Endothelial cell of umbilical vein (primary cell): ENCODE measurements at regions not wholly inside any gene's neighbourhood (a gene's known extent, or its start where the extent isn't known, plus 50 kb on each side); places are given as distances from the start of the nearest gene placed in this dataset.

Experiments
- BruUV-seq: library from RNA; stranded (reverse); fragments of 400-500 nt; replicated peaks from 2 replicates; lab custom pipeline; 2021; lab: Mats Ljungman, UMichigan
- CTCF ChIA-PET: fragments of 300-600, 350-600 bp; sonication (Branson Sonifier 250); formaldehyde crosslinking; loops from one replicate; lab custom pipeline; 2021; ENCODE audit warnings: antibody characterized with exemption, inconsistent platforms; lab: Charles Lee
- POLR2A ChIA-PET: fragments of 300-600, 350-600 bp; sonication (Branson Sonifier 250); formaldehyde crosslinking; loops from one replicate; lab custom pipeline; 2021; ENCODE audit warnings: antibody characterized with exemption, inconsistent platforms; lab: Charles Lee
- DNase-seq: peaks from one replicate; pipeline ENCODE4 v3.0.0-alpha.2; 2011; ENCODE audit warnings: low read depth, low spot score
- FAIRE-seq: peaks from 2 replicates; lab custom pipeline; 2011; peaks lifted over from hg19 to GRCh38; lab: Jason Lieb, UNC
- H2AFZ ChIP-seq: 2 replicates; pipeline ENCODE4 v1.6.0; 2012; ENCODE audit warnings: low read depth, low read length, control low read depth, inconsistent platforms
- H3K27ac ChIP-seq: 2 replicates; pipeline ENCODE4 v1.5.1; 2011; ENCODE audit warnings: low read depth, mild to moderate bottlenecking, control low read depth, low read length, moderate library complexity; ENCODE audit not compliant: insufficient read depth
- H3K27me3 ChIP-seq, 2 experiments: 2 replicates each; pipeline versions ENCODE4 v1.6.0 to v1.6.1; 2011; ENCODE audit warnings: low read length in 2 of 2, mixed read lengths in 1 of 2; ENCODE audit not compliant: control insufficient read depth in 2 of 2, insufficient read depth in 2 of 2
- H3K36me3 ChIP-seq, 2 experiments: 2 replicates in 1 of 2; 3 replicates in 1 of 2; pipeline ENCODE4 v1.5.1; 2011; ENCODE audit warnings: low read length in 2 of 2, mild to moderate bottlenecking in 1 of 2, moderate library complexity in 1 of 2; ENCODE audit not compliant: control insufficient read depth in 2 of 2, insufficient read depth in 2 of 2; ENCODE audit errors: extremely low read depth in 1 of 2
- H3K4me1 ChIP-seq: 3 replicates; pipeline ENCODE4 v1.5.1; 2011; ENCODE audit warnings: mild to moderate bottlenecking, low read length; ENCODE audit not compliant: control insufficient read depth, insufficient read depth; ENCODE audit errors: extremely low read depth
- H3K4me2 ChIP-seq: 2 replicates; pipeline ENCODE4 v1.6.1; 2011; ENCODE audit warnings: low read length, control low read depth, mixed read lengths; ENCODE audit not compliant: insufficient read depth
- H3K4me3 ChIP-seq, 3 experiments: fragments of 200-600 bp in 1 of 3; sonication (generic), shearing (Covaris generic) in 1 of 3; replicated peaks in 1 of 3; 2 replicates each; pipeline ENCODE4 v1.5.1; 2011 to 2016; ENCODE audit warnings: control low read depth in 3 of 3, low read length in 3 of 3, mild to moderate bottlenecking in 2 of 3, inconsistent platforms in 1 of 3, low read depth in 1 of 3, moderate library complexity in 1 of 3; ENCODE audit not compliant: insufficient read depth in 1 of 3
- H3K79me2 ChIP-seq: 2 replicates; pipeline ENCODE4 v1.6.0; 2012; ENCODE audit warnings: low read length, inconsistent platforms; ENCODE audit not compliant: control insufficient read depth, insufficient read depth
- H3K9ac ChIP-seq: replicated peaks from 2 replicates; pipeline ENCODE3; 2011; ENCODE audit warnings: low read length, control low read depth; ENCODE audit not compliant: insufficient read depth; ENCODE audit errors: extremely low read depth
- H3K9me1 ChIP-seq: replicated peaks from 3 replicates; pipeline ENCODE4 v1.6.0; 2011; ENCODE audit warnings: mild to moderate bottlenecking, low read length; ENCODE audit not compliant: control insufficient read depth, insufficient read depth; ENCODE audit errors: extremely low read depth
- H3K9me3 ChIP-seq: replicated peaks from 2 replicates; pipeline ENCODE4 v1.5.1; 2012; ENCODE audit warnings: low read length, inconsistent platforms; ENCODE audit not compliant: control insufficient read depth, insufficient read depth
- H4K20me1 ChIP-seq: replicated peaks from 2 replicates; pipeline ENCODE3; 2011; ENCODE audit warnings: mild to moderate bottlenecking, low read length; ENCODE audit not compliant: control insufficient read depth, insufficient read depth; ENCODE audit errors: extremely low read depth
- CTCF ChIP-seq, 2 donors: IDR thresholded peaks; 1 replicate in 1 of 2; 2 replicates in 1 of 2; pipeline ENCODE4 v1.5.1; 2011; ENCODE audit warnings: low read length in 2 of 2, mild to moderate bottlenecking in 2 of 2, moderate library complexity in 2 of 2, control low read depth in 1 of 2, inconsistent platforms in 1 of 2, low read depth in 1 of 2; ENCODE audit not compliant: insufficient read depth in 1 of 2; ENCODE audit errors: extremely low read depth in 1 of 2
- EZH2 ChIP-seq: IDR thresholded peaks from 2 replicates; pipeline ENCODE4 v1.6.1; 2012; ENCODE audit warnings: borderline replicate concordance, low read depth, mild to moderate bottlenecking, moderate library complexity, low read length, inconsistent platforms; ENCODE audit not compliant: severe bottlenecking
- FOS ChIP-seq: IDR thresholded peaks from 2 replicates; pipeline ENCODE4 v1.6.1; 2011; ENCODE audit warnings: mild to moderate bottlenecking, low read length, moderate library complexity, borderline replicate concordance; ENCODE audit not compliant: insufficient read depth
- GATA2 ChIP-seq: IDR thresholded peaks from 2 replicates; pipeline ENCODE4 v1.7.0; 2011; ENCODE audit warnings: low read depth, mild to moderate bottlenecking, moderate library complexity, mixed read lengths, low read length; ENCODE audit not compliant: insufficient read length, insufficient read depth
- JUN ChIP-seq: IDR thresholded peaks from 2 replicates; pipeline ENCODE4 v1.6.1; 2011; ENCODE audit warnings: borderline replicate concordance, low read depth; ENCODE audit not compliant: insufficient read length, insufficient read depth
- MAX ChIP-seq: IDR thresholded peaks from 2 replicates; pipeline ENCODE4 v1.6.1; 2011; ENCODE audit not compliant: insufficient read depth, insufficient read length
- MYC ChIP-seq: IDR thresholded peaks from one replicate; pipeline ENCODE4 v1.6.1; 2011; ENCODE audit warnings: mild to moderate bottlenecking, low read depth, low read length
- POLR2A ChIP-seq: IDR thresholded peaks from 2 replicates; pipeline ENCODE4 v1.6.1; 2012; ENCODE audit warnings: low read depth, mild to moderate bottlenecking, control low read depth, low read length
- POLR2AphosphoS5 ChIP-seq: IDR thresholded peaks from 2 replicates; pipeline ENCODE4 v1.6.1; 2012; ENCODE audit warnings: low read depth, mild to moderate bottlenecking, control low read depth, low read length, moderate library complexity; ENCODE audit not compliant: insufficient read depth
- dilution Hi-C: fragments of 300-500 bp; cut with MboI; formaldehyde crosslinking; loops from one replicate; pipeline ENCODE4 v1.15.0; 2019; ENCODE audit warnings: low sequenced_read_pairs; ENCODE audit not compliant: extremely low pct_ligation_motif_present
- intact Hi-C: fragments of 100-400 bp; cut with micrococcal nuclease; formaldehyde crosslinking; loops from one replicate; pipeline ENCODE4 v1.10.0; 2022

- DNase-seq: no peak
- H3K9me3 ChIP-seq: no peaks in the 10 kb centered on the region
- no peak for FAIRE-seq
- CTCF ChIA-PET: interaction anchor here (0.8 kb wide), 1 partner anchor 18 kb away, joined by 3 read pairs; no protein-coding TSS in a partner anchor
- H3K27ac ChIP-seq: no peak overlapping the region
- POLR2A ChIA-PET: no interaction called here
- BruUV-seq: no TSS peak
- H3K4me3 ChIP-seq: no peak overlapping the region
- dilution Hi-C loops (no loop called here), intact Hi-C loops (no loop called here)
- H2AFZ ChIP-seq: no peak overlapping the region
- H3K4me1 ChIP-seq: no peaks in the 10 kb centered on the region
- no peaks in the 10 kb centered on the region for H4K20me1 ChIP-seq
- H3K27me3 ChIP-seq: peaks cover 0 to 2% of the 10 kb centered on the region in 2 experiments
- no peaks in the 10 kb centered on the region for H3K36me3 ChIP-seq
- TF ChIP-seq POLR2A: no peak
- H3K79me2 ChIP-seq: no peaks in the 10 kb centered on the region
- H3K9me1 ChIP-seq: no peaks in the 10 kb centered on the region
- H3K4me2 ChIP-seq: no peak overlapping the region
- no peak overlapping the region for H3K9ac ChIP-seq
Measured at GRCh38 chr12:116631619-116632018, 72.4 kb downstream of the MAP1LC3B2 start.

GRCh38 chr12:116630762-116631161, 71.6 kb downstream of the MAP1LC3B2 start:
- no peaks in the 10 kb centered on the region for H3K36me3 ChIP-seq
- FAIRE-seq (no peak), DNase-seq (no peak)
- intact Hi-C loops (no loop called here), dilution Hi-C loops (no loop called here)
- ChIA-PET POLR2A (no interaction called here), CTCF (no interaction called here)
- no peak overlapping the region for H3K4me3 ChIP-seq
- peaks cover 0 to 2% of the 10 kb centered on the region in 2 experiments for H3K27me3 ChIP-seq
- H4K20me1 ChIP-seq: no peaks in the 10 kb centered on the region
- H3K79me2 ChIP-seq: no peaks in the 10 kb centered on the region
- no peaks in the 10 kb centered on the region for H3K9me1 ChIP-seq
- H3K27ac ChIP-seq: no peak overlapping the region
- H3K4me1 ChIP-seq: no peaks in the 10 kb centered on the region
- H3K9me3 ChIP-seq: no peaks in the 10 kb centered on the region
- TF ChIP-seq JUN (no peak), POLR2A (no peak), EZH2 (no peak), CTCF (IDR thresholded peaks at IDR 0.05; ENCODE audit: extremely low read depth in 1 of 2, insufficient read depth in 1 of 2, low read depth in 1 of 2, low read length in 2 of 2) (no peak), GATA2 (no peak), MAX (no peak), FOS (no peak), POLR2AphosphoS5 (no peak), MYC (no peak)
- no peak overlapping the region for H3K9ac ChIP-seq
- no peak overlapping the region for H3K4me2 ChIP-seq
- no peak overlapping the region for H2AFZ ChIP-seq
- no TSS peak for BruUV-seq
